Neural cell (in vitro differentiated cells): ENCODE measurements at regions not wholly inside any gene's neighbourhood (a gene's known extent, or its start where the extent isn't known, plus 50 kb on each side); places are given as distances from the start of the nearest gene placed in this dataset.

Experiments
- H2AFZ ChIP-seq: fragments of 200-600, 300-800 bp; sonication (generic), shearing (Covaris generic); 2 replicates; pipeline ENCODE4 v1.6.0; 2014; ENCODE audit warnings: low read depth, mild to moderate bottlenecking, antibody characterized with exemption, low read length, moderate library complexity
- H3F3A ChIP-seq: fragments of 200-600 bp; shearing (Covaris generic); 2 replicates; pipeline ENCODE4 v1.6.1; 2016; ENCODE audit warnings: mild to moderate bottlenecking, moderate library complexity, mixed read lengths, antibody characterized with exemption, low read length; ENCODE audit not compliant: insufficient read depth, poor library complexity, severe bottlenecking
- H3K27ac ChIP-seq: fragments of 200-600, 300-800 bp; sonication (generic), shearing (Covaris generic); 2 replicates; pipeline ENCODE4 v1.5.1; 2014; ENCODE audit warnings: mild to moderate bottlenecking, low read length, moderate library complexity
- H3K27me3 ChIP-seq: fragments of 300-800, 200-600 bp; sonication (generic), shearing (Covaris generic); 2 replicates; pipeline ENCODE4 v1.6.0; 2014; ENCODE audit warnings: mild to moderate bottlenecking, low read depth, low read length, moderate library complexity; ENCODE audit not compliant: insufficient read depth
- H3K36me3 ChIP-seq: fragments of 300-800, 200-600 bp; sonication (generic), shearing (Covaris generic); 2 replicates; pipeline ENCODE4 v1.5.1; 2014; ENCODE audit warnings: mild to moderate bottlenecking, antibody characterized with exemption, low read length, moderate library complexity; ENCODE audit not compliant: insufficient read depth
- H3K4me2 ChIP-seq: fragments of 300-800, 200-600 bp; sonication (generic), shearing (Covaris generic); 2 replicates; pipeline ENCODE4 v1.6.0; 2014; ENCODE audit warnings: mild to moderate bottlenecking, low read length
- H3K4me3 ChIP-seq: fragments of 300-800, 200-600 bp; sonication (generic), shearing (Covaris generic); 2 replicates; pipeline ENCODE4 v1.5.1; 2014; ENCODE audit warnings: mild to moderate bottlenecking, low read length, moderate library complexity
- H3K79me2 ChIP-seq: fragments of 200-600 bp; shearing (Covaris generic); replicated peaks from 2 replicates; pipeline ENCODE4 v1.6.0; 2014; ENCODE audit warnings: mild to moderate bottlenecking, low read length, moderate library complexity; ENCODE audit not compliant: insufficient read depth
- H3K9ac ChIP-seq: fragments of 300-800, 200-600 bp; sonication (generic), shearing (Covaris generic); 2 replicates; pipeline ENCODE4 v1.6.1; 2016; ENCODE audit warnings: mild to moderate bottlenecking, low read length, mixed read lengths
- H3K9me2 ChIP-seq: fragments of 200-600 bp; shearing (Covaris generic); 2 replicates; pipeline ENCODE4 v1.6.1; 2016; ENCODE audit warnings: mild to moderate bottlenecking, low read length, mixed read lengths; ENCODE audit not compliant: insufficient read depth
- H3K9me3 ChIP-seq: fragments of 200-600, 300-800 bp; sonication (generic), shearing (Covaris generic); 2 replicates; pipeline ENCODE4 v1.6.1; 2016; ENCODE audit warnings: mild to moderate bottlenecking, mixed run types, low read length, moderate library complexity, mixed read lengths
- H4K20me1 ChIP-seq: fragments of 200-600 bp; shearing (Covaris generic); 2 replicates; pipeline ENCODE4 v1.6.1; 2016; ENCODE audit warnings: mild to moderate bottlenecking, mixed run types; ENCODE audit not compliant: insufficient read depth
- EP300 ChIP-seq: fragments of 450-650 bp; conservative IDR thresholded peaks from 2 replicates; pipeline ENCODE4 v1.6.1; 2014; ENCODE audit warnings: antibody characterized with exemption, mild to moderate bottlenecking, moderate library complexity; ENCODE audit not compliant: poor library complexity, severe bottlenecking
- EZH2 ChIP-seq: fragments of 200-600, 300-800 bp; shearing (Covaris generic), sonication (generic); IDR thresholded peaks from 2 replicates; pipeline ENCODE4 v1.6.1; 2014; ENCODE audit warnings: antibody characterized with exemption, low read length, borderline replicate concordance, mild to moderate bottlenecking; ENCODE audit not compliant: insufficient read depth, poor library complexity, severe bottlenecking
- MXI1 ChIP-seq: fragments of 450-650 bp; conservative IDR thresholded peaks from 2 replicates; pipeline ENCODE4 v1.6.1; 2014; ENCODE audit warnings: antibody characterized with exemption, mild to moderate bottlenecking; ENCODE audit not compliant: poor library complexity, severe bottlenecking
- POLR2AphosphoS5 ChIP-seq: IDR thresholded peaks from 2 replicates; pipeline ENCODE4 v1.6.1; 2012
- RAD21 ChIP-seq: fragments of 450-650 bp; conservative IDR thresholded peaks from 2 replicates; pipeline ENCODE4 v1.6.1; 2014; ENCODE audit warnings: antibody characterized with exemption, mild to moderate bottlenecking, moderate library complexity
- SMC3 ChIP-seq: fragments of 450-650 bp; conservative IDR thresholded peaks from 2 replicates; pipeline ENCODE4 v1.6.1; 2014; ENCODE audit warnings: antibody characterized with exemption, mild to moderate bottlenecking, moderate library complexity; ENCODE audit not compliant: poor library complexity
- TAF1 ChIP-seq: IDR thresholded peaks from 2 replicates; pipeline ENCODE4 v1.6.1; 2012; ENCODE audit warnings: low read depth
- TF ChIP-seq, protein P1 (sequence below): fragments of 450-650 bp; IDR thresholded peaks from 2 replicates; pipeline ENCODE4 v1.5.1; 2014; ENCODE audit warnings: antibody characterized with exemption, mild to moderate bottlenecking, moderate library complexity; ENCODE audit not compliant: poor library complexity, severe bottlenecking
- TF ChIP-seq, protein P2 (sequence below): IDR thresholded peaks from 2 replicates; pipeline ENCODE4 v1.6.1; 2012; ENCODE audit warnings: borderline replicate concordance

DNA sequence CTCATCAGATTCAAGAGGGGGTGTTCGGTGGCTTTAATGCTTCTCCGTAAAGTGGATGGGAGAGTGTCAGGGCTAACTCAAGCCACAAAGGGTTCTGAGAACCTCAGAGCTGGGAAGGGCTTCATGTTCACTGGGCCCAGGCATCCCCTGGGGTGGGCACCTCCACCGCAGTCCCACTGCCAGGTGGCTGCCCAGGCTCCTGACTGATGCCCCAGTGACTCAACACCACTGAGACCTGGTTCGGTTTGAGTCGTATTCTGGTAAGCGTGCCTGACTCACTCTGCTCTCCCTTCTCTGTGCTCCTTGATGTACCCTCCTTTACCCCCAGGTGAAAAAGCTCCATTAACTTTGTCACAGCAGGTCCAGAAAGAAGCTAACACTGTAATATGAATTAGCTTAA, 304.6 kb downstream of the RPLP1 start:
- Histone ChIP-seq H3K27ac (no peak overlapping the region), H3K4me2 (no peak overlapping the region), H3K9ac (no peak overlapping the region), H3F3A (no peaks in the 10 kb centered on the region), H2AFZ (no peak overlapping the region), H3K9me3 (no peaks in the 10 kb centered on the region), H3K79me2 (no peaks in the 10 kb centered on the region), H3K4me3 (no peak overlapping the region), H4K20me1 (no peaks in the 10 kb centered on the region), H3K36me3 (no peaks in the 10 kb centered on the region), H3K27me3 (no peaks in the 10 kb centered on the region), H3K9me2 (no peaks in the 10 kb centered on the region)
- TF ChIP-seq EZH2 (no peak), TAF1 (no peak), RAD21 (no peak), EP300 (no peak), MXI1 (no peak), POLR2AphosphoS5 (no peak), SMC3 (no peak)
- TF ChIP-seq, protein P1, sequence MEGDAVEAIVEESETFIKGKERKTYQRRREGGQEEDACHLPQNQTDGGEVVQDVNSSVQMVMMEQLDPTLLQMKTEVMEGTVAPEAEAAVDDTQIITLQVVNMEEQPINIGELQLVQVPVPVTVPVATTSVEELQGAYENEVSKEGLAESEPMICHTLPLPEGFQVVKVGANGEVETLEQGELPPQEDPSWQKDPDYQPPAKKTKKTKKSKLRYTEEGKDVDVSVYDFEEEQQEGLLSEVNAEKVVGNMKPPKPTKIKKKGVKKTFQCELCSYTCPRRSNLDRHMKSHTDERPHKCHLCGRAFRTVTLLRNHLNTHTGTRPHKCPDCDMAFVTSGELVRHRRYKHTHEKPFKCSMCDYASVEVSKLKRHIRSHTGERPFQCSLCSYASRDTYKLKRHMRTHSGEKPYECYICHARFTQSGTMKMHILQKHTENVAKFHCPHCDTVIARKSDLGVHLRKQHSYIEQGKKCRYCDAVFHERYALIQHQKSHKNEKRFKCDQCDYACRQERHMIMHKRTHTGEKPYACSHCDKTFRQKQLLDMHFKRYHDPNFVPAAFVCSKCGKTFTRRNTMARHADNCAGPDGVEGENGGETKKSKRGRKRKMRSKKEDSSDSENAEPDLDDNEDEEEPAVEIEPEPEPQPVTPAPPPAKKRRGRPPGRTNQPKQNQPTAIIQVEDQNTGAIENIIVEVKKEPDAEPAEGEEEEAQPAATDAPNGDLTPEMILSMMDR: no peak
- TF ChIP-seq, protein P2, sequence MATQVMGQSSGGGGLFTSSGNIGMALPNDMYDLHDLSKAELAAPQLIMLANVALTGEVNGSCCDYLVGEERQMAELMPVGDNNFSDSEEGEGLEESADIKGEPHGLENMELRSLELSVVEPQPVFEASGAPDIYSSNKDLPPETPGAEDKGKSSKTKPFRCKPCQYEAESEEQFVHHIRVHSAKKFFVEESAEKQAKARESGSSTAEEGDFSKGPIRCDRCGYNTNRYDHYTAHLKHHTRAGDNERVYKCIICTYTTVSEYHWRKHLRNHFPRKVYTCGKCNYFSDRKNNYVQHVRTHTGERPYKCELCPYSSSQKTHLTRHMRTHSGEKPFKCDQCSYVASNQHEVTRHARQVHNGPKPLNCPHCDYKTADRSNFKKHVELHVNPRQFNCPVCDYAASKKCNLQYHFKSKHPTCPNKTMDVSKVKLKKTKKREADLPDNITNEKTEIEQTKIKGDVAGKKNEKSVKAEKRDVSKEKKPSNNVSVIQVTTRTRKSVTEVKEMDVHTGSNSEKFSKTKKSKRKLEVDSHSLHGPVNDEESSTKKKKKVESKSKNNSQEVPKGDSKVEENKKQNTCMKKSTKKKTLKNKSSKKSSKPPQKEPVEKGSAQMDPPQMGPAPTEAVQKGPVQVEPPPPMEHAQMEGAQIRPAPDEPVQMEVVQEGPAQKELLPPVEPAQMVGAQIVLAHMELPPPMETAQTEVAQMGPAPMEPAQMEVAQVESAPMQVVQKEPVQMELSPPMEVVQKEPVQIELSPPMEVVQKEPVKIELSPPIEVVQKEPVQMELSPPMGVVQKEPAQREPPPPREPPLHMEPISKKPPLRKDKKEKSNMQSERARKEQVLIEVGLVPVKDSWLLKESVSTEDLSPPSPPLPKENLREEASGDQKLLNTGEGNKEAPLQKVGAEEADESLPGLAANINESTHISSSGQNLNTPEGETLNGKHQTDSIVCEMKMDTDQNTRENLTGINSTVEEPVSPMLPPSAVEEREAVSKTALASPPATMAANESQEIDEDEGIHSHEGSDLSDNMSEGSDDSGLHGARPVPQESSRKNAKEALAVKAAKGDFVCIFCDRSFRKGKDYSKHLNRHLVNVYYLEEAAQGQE: no peak

DNA sequence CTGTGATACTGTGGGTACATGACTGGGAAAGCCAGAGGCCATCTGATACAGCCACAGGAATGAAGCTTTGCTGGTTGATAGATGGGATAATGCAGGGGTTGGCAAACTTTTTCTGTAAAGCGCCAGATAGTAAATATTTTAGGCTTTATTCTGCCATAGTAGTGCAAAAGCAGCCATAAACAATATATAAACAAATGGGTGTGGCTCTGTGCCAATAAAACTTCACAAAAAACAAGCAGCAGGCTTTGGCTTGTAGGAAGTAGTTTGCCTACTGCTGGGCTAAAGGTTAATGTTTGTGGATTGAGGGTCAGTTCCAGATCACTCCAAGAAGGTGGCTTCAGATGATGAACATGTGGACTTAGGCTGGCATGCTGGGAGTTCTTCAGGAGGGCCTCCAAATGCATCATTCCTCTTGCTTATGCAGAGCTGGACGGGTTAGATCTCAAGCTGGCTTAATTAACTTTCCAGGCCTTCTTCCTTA, 305.7 kb downstream of the RPLP1 start:
- Histone ChIP-seq H3K36me3 (no peaks in the 10 kb centered on the region), H3K4me3 (no peak overlapping the region), H3K27me3 (no peaks in the 10 kb centered on the region), H3K4me2 (no peak overlapping the region), H2AFZ (no peak overlapping the region), H3K79me2 (no peaks in the 10 kb centered on the region), H4K20me1 (no peaks in the 10 kb centered on the region), H3F3A (no peaks in the 10 kb centered on the region), H3K9me3 (no peaks in the 10 kb centered on the region), H3K9ac (no peak overlapping the region), H3K27ac (no peak overlapping the region), H3K9me2 (no peaks in the 10 kb centered on the region)
- TF ChIP-seq SMC3 (no peak), POLR2AphosphoS5 (no peak), EP300 (no peak), EZH2 (no peak), TAF1 (no peak), MXI1 (no peak), RAD21 (no peak)
- TF ChIP-seq, protein P2: no peak
- TF ChIP-seq, protein P1: no peak
